K562 (cell line): ENCODE measurements at regions not wholly inside any gene's neighbourhood (a gene's known extent, or its start where the extent isn't known, plus 50 kb on each side); places are given as distances from the start of the nearest gene placed in this dataset.

ENCODE experiments used
- ATAC-seq: fragments of 200-7000 bp; cut with Tn5 transposase; 3 replicates; pipeline ENCODE4 v1.9.1; 2020; ENCODE audit warnings: moderate library complexity
- BruUV-seq: library from RNA; stranded (reverse); fragments of 400-500 nt; replicated peaks from 2 replicates; lab custom pipeline; 2021; lab: Mats Ljungman, UMichigan
- CTCF ChIA-PET: fragments of 300-600 bp; formaldehyde crosslinking; extraction: SDS; loops from one replicate; lab custom pipeline; 2021; ENCODE audit warnings: low intra/inter-chr PET ratio; lab: Yijun Ruan, JAX
- POLR2A ChIA-PET: fragments of 300-600, 350-650 bp; sonication (Branson Sonifier 250); formaldehyde crosslinking; extraction: SDS; loops from one replicate; lab custom pipeline; 2021; ENCODE audit warnings: antibody characterized with exemption, inconsistent platforms; lab: Yijun Ruan, JAX
- DNase-seq, 4 experiments: peaks; one replicate each; pipeline versions ENCODE4 v3.0.0 to v3.0.0-alpha.2; 2011 to 2018; ENCODE audit warnings: low spot score in 3 of 4, mixed read lengths in 3 of 4; ENCODE audit errors: extremely low read depth in 1 of 4
- FAIRE-seq: peaks from 2 replicates; lab custom pipeline; 2011; peaks lifted over from hg19 to GRCh38; lab: Jason Lieb, UNC
- H2AFZ ChIP-seq: 2 replicates; pipeline ENCODE4 v1.6.0; 2011; ENCODE audit warnings: low read depth, low read length, control low read depth, inconsistent platforms
- H3K27ac ChIP-seq: fragments of 200-600 bp; 3 replicates; pipeline ENCODE4 v1.8.0; 2011; ENCODE audit warnings: low read depth, mild to moderate bottlenecking, control low read depth, inconsistent platforms, low read length, moderate library complexity, mixed read lengths; ENCODE audit errors: extremely low read depth
- H3K27me3 ChIP-seq, 2 experiments: fragments of 300-600 bp in 1 of 2; 2 replicates in 1 of 2; 3 replicates in 1 of 2; pipeline versions ENCODE4 v1.6.0 to v1.8.0; 2011; ENCODE audit warnings: inconsistent platforms in 2 of 2, low read length in 2 of 2, mild to moderate bottlenecking in 1 of 2, mixed read lengths in 1 of 2, moderate library complexity in 1 of 2; ENCODE audit not compliant: control insufficient read depth in 2 of 2, insufficient read depth in 2 of 2
- H3K36me3 ChIP-seq: fragments of 300-600 bp; 3 replicates; pipeline ENCODE4 v1.8.0; 2011; ENCODE audit warnings: mild to moderate bottlenecking, low read length, inconsistent platforms; ENCODE audit not compliant: control insufficient read depth, insufficient read depth
- H3K4me1 ChIP-seq, 2 experiments: fragments of 200-600 bp in 1 of 2; replicated peaks in 1 of 2; 2 replicates in 1 of 2; 3 replicates in 1 of 2; pipeline versions ENCODE4 v1.5.1 to v1.8.0; 2011; ENCODE audit warnings: inconsistent platforms in 2 of 2, low read length in 2 of 2, mild to moderate bottlenecking in 1 of 2, mixed read lengths in 1 of 2, moderate library complexity in 1 of 2; ENCODE audit not compliant: control insufficient read depth in 2 of 2, insufficient read depth in 2 of 2
- H3K4me2 ChIP-seq: 2 replicates; pipeline ENCODE4 v1.6.1; 2011; ENCODE audit warnings: low read length, control low read depth, inconsistent platforms, mixed read lengths; ENCODE audit not compliant: insufficient read depth
- H3K4me3 ChIP-seq: fragments of 200-600 bp; sonication (generic), shearing (Covaris generic); 2 replicates; pipeline ENCODE4 v1.5.1; 2016; ENCODE audit warnings: control low read depth, inconsistent platforms
- H3K79me2 ChIP-seq: fragments of 200-600 bp; 3 replicates; pipeline ENCODE4 v1.8.0; 2011; ENCODE audit warnings: low read length, inconsistent platforms; ENCODE audit not compliant: control insufficient read depth, insufficient read depth
- H3K9ac ChIP-seq, 2 experiments: 2 replicates each; pipeline versions ENCODE4 v1.6.0 to v1.6.1; 2011; ENCODE audit warnings: low read depth in 2 of 2, low read length in 2 of 2, control low read depth in 1 of 2, inconsistent platforms in 1 of 2, mild to moderate bottlenecking in 1 of 2, mixed read lengths in 1 of 2; ENCODE audit not compliant: insufficient read depth in 1 of 2
- H3K9me1 ChIP-seq: one replicate; pipeline ENCODE4 v1.6.0; 2011; ENCODE audit warnings: inconsistent platforms, mild to moderate bottlenecking, low read length, moderate library complexity; ENCODE audit not compliant: control insufficient read depth, insufficient read depth
- H3K9me3 ChIP-seq: replicated peaks from 2 replicates; pipeline ENCODE4 v1.5.1; 2011; ENCODE audit warnings: low read depth, low read length, inconsistent platforms; ENCODE audit not compliant: control insufficient read depth, insufficient read depth
- H4K20me1 ChIP-seq: replicated peaks from 2 replicates; pipeline ENCODE4 v1.6.1; 2011; ENCODE audit warnings: low read length, inconsistent platforms, mixed read lengths; ENCODE audit not compliant: control insufficient read depth, insufficient read depth
- AFF1 ChIP-seq, 2 experiments: fragments of 450-650 bp; IDR thresholded peaks; 2 replicates each; pipeline ENCODE4 v1.6.1; 2018; ENCODE audit warnings: mild to moderate bottlenecking in 2 of 2, low read depth in 1 of 2; ENCODE audit not compliant: partially characterized antibody in 2 of 2
- CBFA2T2 ChIP-seq: fragments of 450-650 bp; conservative IDR thresholded peaks from 2 replicates; pipeline ENCODE4 v1.6.1; 2017; ENCODE audit warnings: mild to moderate bottlenecking
- GATAD2A ChIP-seq: fragments of 450-650 bp; IDR thresholded peaks from 2 replicates; pipeline ENCODE4 v1.6.1; 2017
- RAD51 ChIP-seq: fragments of 450-650 bp; IDR thresholded peaks from 2 replicates; pipeline ENCODE4 v1.7.1; 2016; ENCODE audit warnings: low read depth, mild to moderate bottlenecking, borderline replicate concordance
- TFE3 ChIP-seq: fragments of 450-650 bp; formaldehyde crosslinking; IDR thresholded peaks from 2 replicates; pipeline ENCODE4 v1.4.0; 2020; ENCODE audit warnings: mild to moderate bottlenecking, mixed read lengths
- WGBS: fragments of 100-300 bp; shearing (Covaris generic); methylation state at CpG from one replicate; pipeline ENCODE4 v1.1.6; 2016; ENCODE audit warnings: low coverage, mixed read lengths; ENCODE audit not compliant: insufficient coverage; ENCODE audit errors: missing lambda C conversion rate; 5-methylcytosine and 5-hydroxymethylcytosine counted together
- in situ Hi-C: fragments of 300-500 bp; cut with MboI; formaldehyde crosslinking; loops from 4 replicates; pipeline ENCODE4 v1.15.0; 2018; ENCODE audit warnings: inconsistent platforms, mixed read lengths
- intact Hi-C: fragments of 100-400 bp; cut with micrococcal nuclease; formaldehyde crosslinking; loops from 2 replicates; pipeline ENCODE4 v1.14.2; 2022

- ChIA-PET CTCF (no interaction called here), POLR2A (no interaction called here)
- Histone ChIP-seq H2AFZ (no peak overlapping the region), H3K4me2 (no peak overlapping the region), H4K20me1 (no peaks in the 10 kb centered on the region; the same call in 1 of the 2 replicates), H3K4me1 (no peaks in the 10 kb centered on the region), H3K9me3 (no peaks in the 10 kb centered on the region), H3K9ac (no peak overlapping the region), H3K79me2 (no peaks in the 10 kb centered on the region), H3K4me3 (no peak overlapping the region), H3K27ac (no peak overlapping the region), H3K36me3 (no peaks in the 10 kb centered on the region), H3K9me1 (no peaks in the 10 kb centered on the region), H3K27me3 (peaks cover 28 to 47% of the 10 kb centered on the region in 2 experiments)
- peak; percentile 22; the same call in 1 of the 2 replicates for TF ChIP-seq CBFA2T2
- peak; percentile 45; the same call in 1 of the 2 replicates for TF ChIP-seq RAD51
- no peak for TF ChIP-seq GATAD2A
- TF ChIP-seq AFF1 (IDR thresholded peaks at IDR 0.05; ENCODE audit: low read depth in 1 of 2, partially characterized antibody in 2 of 2) = no peak
- peak; percentile 91 for TF ChIP-seq TFE3 (CRISPR knock-in tag)
- FAIRE-seq (no peak), ATAC-seq (no peak), DNase-seq (no peak)
- BruUV-seq = no TSS peak
- 0% methylated on average over 4 of the region's 4 CpGs for WGBS
- in situ Hi-C loops (no loop called here), intact Hi-C loops (no loop called here)
Measured at GRCh38 chr6:168863467-168863866, 390.2 kb downstream of the THBS2 start.
